Urothelium cell line (cell line): ENCODE measurements at regions not wholly inside any gene's neighbourhood (a gene's known extent, or its start where the extent isn't known, plus 50 kb on each side); places are given as distances from the start of the nearest gene placed in this dataset.

ENCODE experiments used
- DNase-seq: peaks from one replicate; pipeline ENCODE4 v3.0.0; 2011; ENCODE audit warnings: low spot score, mixed read lengths
- FAIRE-seq: peaks from 2 replicates; lab custom pipeline; 2011; peaks lifted over from hg19 to GRCh38; lab: Jason Lieb, UNC

DNA sequence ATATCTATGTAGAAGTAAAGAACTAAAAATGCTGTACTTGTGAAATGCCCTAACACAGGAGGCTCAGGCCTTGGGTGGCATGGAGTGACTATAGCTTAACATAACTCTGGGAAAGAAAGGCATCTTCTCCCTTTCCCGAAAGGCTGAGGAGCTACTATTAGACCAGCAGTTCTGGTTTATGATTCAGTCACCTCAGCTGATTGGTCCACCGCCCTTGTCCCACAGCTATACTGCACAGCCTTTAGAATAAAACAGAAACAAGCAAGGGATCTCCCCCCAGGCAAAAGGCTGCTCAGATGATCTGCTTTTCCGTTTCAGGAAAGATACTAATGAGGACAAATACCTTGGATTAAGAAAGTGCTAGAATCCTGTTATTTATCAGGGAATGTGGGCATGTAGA is 171.3 kb downstream of the SNCA start:
- FAIRE-seq, result no peak
- no peak for DNase-seq

DNA sequence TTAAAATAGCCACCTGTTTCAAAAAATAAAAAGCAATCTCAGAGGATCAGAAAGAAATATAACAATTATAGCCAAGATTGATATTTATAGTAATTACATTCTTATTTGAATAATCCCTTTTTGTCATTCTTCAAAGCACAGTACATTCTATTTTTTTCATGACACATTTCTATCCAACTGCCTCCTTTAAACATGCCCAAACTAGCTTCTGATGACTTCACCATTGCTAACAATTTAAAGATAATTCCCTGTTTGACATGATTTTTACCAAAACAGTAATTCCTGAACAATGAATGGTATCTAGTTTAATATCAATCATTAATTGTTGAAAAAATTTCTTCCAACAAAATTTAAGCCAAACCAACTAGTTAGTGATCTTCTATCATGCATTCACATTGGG is 172.4 kb downstream of the SNCA start:
- no peak for FAIRE-seq
- no peak for DNase-seq

DNA sequence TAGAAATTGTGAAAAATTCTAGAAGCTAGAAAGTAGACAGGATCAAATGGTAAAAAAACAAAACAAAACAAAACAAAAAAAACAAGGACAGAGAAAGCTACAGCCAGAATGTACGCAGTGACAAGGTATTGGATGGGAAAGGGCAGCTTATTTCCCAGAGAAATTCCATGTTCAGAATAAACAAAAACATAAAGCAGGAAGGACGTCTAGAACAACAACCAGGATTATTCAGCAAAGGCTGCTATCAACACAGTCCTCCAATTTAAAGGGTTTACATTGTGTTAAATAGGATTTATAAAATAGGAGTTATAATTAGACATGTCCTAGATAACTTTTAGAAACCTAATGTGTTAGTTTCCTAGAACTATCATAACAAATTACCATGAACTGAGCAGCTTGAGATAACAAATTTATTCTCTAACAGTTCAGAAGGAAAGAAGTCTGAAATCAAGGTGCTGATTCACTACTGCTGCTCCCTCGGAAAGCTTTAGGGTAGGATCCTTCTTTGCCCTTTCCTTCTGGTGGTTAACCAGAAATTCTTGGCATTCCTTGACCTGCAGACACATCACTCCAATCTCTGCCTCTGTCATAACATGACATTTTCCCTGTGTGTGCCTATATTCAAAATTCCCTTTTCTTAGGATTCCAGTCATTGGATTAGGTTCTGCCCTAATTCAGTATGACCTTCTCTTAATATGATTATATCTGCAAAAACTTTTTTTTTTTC is 175.6 kb downstream of the SNCA start:
- DNase-seq (peak; percentile 67), FAIRE-seq (peak; percentile 42)

DNA sequence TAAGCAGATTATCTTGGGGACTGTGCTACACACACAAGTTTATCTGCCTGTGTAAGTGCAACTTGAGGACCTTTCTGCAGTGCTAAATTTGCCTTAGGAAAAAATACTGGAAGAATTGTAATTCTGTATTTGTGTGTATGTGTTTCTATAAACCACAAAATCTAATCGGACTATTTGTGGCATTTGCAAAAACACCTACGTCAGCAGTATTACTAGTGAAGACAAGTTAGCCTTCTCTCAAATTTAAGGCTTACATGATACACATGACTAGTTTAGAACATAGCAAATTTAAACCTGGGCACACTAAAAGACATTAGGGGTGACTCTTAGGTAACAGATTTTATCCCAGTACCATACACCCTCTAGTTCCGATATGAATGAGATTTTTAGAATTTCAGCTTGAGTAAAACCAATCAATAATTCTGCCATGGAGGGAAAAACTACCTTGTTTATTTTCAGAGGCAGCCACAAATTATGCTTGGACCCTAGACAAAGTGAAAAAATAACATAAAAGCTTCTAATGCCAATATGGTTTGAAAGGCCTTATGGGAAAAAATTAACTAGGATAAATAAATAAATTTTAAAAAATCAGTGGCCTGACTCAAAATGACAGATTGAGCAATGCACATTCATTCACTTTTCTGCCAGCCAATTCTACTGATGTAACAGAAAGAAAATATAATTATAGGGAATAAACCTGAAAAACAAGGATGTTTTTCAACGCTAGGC is 176.4 kb downstream of the SNCA start:
- FAIRE-seq (no peak), DNase-seq (no peak)

DNA sequence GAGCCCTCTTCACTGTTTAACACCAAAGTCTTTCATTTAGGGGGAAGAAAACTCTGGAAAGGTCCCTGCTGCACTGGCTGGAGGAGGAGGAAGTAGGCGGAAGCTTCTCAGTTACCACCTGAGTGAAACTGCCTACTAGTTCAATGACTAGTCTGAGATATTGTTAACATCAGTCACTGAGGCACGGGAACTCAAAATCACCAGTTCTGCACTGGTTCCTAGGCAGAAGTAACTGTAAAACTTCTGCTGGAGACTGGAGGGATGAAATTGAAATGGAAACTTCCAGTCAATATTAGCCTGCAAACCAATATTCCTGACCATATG is 178.3 kb downstream of the SNCA start:
- FAIRE-seq, result no peak
- DNase-seq, result no peak

DNA sequence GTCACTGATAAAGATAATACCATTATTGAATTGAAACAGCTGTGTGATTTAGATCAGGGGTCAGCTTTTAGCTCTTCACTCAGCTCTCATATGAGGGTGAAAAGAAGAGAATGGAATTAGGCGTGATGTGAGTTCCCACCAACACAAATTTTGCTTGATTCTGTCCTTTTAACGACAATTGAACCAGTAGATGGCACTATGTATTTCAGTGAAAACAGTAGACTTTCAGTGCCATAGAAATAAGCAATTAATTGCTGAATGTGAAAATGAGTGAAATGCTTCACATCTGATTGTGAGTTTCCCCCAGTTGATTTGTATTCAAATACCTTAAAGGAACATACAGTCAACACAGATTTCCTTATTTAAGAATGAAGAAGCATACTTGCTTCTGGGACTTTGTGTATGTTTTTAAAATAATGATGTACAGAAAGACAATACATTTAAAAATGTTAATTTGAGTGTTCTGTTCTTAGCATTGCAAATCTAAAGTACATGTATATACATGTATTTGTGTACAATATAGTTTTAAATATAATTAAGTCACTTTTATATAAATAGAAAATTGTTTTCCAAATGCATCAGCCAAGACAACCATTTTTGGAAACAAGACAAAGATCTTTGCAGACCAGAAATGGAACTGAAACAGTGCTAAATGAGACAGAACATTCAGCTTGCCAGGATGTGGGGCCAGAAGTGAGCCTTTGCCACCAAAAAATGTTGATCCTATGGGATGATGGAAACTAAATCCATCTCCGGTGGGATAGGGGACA is 178.8 kb downstream of the SNCA start:
- no peak for DNase-seq
- no peak for FAIRE-seq

DNA sequence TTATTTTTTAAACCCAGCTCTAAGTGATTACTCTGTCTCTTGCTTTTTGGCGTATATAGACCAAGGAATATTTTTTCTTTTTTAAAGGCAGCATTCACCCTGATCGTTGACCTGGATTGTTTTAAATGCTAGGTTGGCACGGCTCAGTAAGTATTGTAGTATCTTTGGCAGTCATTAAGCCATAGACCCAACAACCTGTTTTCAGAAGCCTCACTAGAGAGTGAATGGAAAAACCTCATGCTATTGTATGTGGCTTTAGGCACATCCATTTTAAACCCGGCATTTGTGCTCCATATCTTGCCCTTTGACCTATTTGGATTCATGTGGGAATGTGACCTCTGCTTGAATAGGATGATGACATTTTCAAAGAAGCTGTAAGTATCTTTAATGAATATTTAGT is 183.9 kb downstream of the SNCA start:
- FAIRE-seq (no peak), DNase-seq (no peak)

DNA sequence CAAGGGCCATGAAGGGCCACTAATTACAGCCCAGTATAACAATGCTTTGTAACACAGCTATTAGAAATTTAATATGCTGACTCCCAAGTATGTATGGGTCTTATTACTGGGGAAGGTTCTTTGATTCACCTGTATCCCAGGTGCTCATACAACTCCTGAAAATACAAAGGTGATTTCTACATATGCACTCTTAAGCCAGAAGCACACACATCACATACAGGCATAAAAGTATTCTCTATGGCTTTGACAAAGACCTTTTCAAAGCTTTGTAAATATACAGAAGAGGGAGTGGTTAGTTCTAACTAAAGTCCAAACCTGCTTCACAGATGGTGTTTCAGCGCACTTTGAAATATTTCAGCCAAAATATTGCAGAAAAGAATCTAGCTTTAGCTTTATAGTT is 191.5 kb downstream of the SNCA start:
- DNase-seq (no peak), FAIRE-seq (no peak)

DNA sequence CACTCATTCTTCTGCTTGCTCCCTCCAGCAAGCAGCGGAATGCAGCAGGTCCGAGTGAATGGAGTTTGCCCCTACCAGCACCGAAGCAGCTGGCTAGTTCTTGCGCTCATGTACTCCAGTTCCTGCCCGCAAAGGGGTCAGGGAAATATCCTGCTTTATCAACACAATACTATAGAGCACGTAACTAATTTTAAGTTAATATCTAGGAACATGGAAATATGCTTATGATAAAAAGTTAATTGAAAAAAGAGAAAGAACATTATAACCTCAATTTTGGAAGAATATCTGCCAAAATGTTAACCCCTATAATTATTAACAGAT is 195.6 kb downstream of the SNCA start:
- FAIRE-seq, result no peak
- no peak for DNase-seq

DNA sequence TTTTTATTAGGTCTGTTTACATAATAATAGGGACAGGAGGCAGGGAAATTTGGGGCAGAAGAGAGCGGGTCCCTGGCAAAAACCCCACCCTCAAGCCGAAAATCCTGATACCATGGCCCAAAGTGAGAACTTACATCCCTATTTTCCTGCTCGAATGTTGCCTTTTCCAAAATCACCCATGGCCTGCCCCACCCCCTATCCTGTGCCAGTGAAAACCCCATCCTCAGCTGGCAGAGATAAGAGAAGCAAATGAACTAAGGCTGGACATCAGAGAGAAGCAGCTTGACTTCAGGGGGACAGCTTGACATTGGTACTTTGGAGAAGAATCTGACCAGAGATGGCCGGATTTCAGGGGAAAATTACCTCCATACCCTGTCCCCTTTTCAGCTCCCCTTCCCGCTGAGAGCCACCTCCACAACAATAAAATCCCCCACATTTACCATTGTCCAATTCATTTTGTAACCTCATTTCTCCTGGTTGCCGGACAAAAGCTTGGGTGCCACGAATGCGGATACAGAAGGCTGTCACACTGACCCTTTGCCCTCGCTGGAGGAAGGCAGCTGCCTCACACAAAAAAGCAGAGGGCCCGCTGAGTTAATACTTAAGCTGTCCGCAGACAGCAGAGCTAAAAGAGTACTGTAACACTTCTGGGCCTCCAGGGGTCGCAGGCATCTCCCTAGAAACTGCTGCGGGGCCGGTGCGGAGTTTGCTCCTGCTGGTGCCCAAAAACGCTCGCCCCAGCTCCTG is 196.2 kb downstream of the SNCA start:
- no peak for FAIRE-seq
- DNase-seq, result peak; percentile 13

DNA sequence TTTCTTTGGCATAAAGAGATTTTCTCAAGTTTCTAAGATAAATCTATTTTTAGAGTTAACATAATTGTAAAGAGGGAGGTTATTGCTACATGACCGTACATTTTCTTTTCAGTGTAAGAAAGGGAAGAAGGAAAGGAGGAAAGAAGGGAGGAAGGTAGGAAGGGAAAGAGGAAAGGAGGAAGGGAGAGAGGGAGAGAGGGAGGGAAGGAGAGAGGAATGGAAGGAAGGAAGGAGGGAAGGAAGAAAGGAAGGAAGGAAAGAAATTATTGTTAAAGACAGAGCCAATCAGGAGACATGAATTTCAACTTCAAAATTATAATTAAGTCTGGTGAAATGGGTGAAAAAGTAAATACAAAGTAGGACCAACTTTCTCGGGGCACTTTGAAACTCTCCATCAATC is 197.6 kb downstream of the SNCA start:
- DNase-seq (no peak), FAIRE-seq (no peak)

DNA sequence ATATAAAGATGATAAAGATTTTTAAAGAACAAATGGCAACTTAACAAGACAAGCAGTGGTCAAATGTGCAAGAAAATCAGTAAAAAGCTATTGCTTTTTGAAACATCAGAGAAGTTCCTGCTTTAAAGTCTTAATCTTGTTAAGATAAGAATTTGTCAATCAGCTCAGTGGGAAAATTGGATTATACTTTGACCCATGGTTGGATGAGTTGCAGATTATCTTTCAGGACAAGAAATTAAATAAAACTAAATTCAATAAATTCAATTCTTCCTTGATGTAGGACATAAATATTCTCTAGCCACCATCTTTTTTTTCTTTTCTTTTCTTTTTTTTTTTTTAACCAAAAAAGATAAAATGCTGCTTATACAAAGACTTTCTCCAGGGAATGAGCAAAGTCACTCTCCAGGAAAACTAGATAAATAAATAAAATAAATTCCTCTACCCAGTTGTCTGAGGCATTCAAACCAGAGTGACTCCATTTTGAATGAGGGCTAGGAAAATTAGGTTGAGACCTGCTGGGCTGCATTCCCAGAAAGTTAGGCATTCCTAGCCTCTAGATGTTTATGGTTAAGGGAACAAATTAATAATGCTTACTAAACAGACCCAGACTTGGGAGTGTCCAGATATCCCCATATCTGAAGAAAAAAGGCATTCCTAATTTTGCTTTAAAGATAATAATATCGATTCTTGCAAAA is 211.2 kb downstream of the SNCA start:
- FAIRE-seq (no peak), DNase-seq (no peak)

DNA sequence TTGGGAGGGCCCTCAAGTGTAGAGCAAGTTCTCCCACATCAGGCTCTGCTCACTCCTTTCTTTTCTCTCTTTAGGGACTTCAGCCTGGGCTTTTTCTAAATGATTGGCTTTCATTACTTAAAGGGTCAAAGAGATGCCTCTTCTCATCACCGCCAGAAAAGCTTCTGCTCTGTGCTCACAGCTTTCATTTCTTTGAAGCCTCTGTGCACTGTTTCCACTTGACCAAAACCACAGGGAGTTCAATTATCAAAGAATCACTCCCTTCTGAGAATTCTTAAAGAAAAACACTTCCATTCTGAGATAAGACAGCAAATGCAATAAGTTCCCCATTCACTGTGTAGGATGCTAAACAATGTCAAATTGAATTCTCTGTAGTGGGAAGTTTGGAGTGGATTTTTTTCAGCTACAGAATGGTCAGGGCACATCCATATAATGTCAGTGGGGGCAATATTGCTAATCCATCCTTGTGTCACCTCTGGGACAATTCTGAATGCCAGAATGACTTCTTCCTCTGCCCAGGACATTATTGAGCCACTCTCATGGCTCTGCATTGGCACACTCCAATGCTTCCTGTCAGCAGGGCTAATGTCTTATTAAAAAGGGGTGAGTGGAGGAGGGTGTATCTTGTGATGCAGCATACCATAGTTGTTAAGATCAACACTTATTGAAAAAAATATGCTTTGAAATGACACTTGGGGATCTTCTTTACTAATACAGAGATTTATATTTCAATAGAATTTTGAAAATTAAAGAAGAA is 217.6 kb downstream of the SNCA start:
- FAIRE-seq, result no peak
- DNase-seq, result no peak

DNA sequence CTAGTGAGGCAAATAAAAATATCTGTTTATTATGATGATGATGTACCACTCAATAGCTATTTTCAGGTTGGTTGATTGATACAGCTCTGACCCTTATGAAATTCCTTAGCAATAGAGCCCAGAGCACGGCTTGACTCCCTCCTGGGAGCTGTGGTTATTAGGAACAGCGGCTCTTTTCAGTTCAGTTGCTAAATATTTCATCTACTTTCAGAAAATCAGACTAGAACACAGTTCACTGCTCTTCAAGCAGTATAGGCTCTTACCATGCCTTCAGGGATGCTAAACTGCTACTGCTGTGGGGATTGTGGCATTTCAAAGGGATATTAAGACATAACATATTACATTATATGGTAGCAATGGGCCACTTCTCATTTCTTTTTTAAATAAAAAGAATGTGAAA is 218.8 kb downstream of the SNCA start:
- FAIRE-seq, result no peak
- DNase-seq, result no peak

DNA sequence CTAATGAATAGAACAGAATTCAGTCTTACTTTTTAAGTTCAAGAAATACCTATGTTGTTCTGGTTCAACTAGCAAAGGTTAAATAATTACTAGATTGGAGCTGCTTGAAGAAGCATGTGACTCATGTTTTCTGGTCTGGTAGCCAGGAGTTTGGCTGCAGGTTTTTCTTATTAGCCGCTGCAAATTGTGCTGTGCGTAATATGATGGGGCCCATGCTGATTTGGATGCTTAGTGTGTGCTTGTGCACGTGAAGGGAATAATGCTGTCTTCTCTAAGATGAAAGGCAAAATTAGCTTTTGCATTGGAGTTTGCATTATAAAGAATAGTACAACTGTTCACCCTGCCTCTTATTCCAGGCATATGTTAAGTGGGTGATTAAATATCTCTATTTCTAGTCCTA is 219.6 kb downstream of the SNCA start:
- no peak for FAIRE-seq
- DNase-seq, result no peak

DNA sequence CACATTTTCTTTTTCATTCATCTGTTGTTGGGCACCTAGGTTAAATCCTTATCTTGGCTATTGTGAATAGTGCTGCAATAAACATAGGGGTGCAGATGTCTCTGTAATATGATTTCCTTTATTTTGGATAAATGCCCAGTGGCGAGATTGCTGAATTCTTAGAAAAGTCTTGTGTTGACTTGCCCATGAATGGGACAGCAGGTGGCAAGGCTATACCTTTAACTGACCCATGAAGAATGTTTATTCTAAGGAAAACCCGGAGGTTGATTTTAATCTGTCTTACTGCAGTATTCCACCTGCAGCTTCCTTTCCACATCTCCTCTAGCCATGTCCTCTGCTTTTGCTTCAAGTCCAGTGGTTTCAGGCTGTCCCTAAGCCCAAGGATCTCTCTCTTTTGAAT is 220.6 kb downstream of the SNCA start:
- FAIRE-seq, result no peak
- DNase-seq, result no peak

DNA sequence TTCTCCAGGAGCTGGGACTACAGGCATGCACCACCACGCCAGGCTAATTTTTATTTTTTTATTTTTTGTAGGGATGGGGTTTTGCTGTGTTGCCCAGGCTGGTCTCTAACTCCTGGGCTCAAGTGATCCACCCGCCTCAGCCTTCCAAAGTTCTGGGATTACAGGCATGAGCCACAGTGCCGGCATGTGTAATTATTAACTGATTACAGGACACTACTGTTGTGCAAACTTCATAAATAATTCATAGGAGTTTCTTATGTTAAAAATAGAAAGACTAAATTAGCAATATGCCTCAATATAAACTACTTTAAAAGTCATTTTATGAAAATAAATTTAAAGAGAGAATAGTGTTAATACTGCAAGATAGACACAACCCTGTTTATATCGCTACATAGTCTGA is 221.9 kb downstream of the SNCA start:
- no peak for DNase-seq
- no peak for FAIRE-seq

DNA sequence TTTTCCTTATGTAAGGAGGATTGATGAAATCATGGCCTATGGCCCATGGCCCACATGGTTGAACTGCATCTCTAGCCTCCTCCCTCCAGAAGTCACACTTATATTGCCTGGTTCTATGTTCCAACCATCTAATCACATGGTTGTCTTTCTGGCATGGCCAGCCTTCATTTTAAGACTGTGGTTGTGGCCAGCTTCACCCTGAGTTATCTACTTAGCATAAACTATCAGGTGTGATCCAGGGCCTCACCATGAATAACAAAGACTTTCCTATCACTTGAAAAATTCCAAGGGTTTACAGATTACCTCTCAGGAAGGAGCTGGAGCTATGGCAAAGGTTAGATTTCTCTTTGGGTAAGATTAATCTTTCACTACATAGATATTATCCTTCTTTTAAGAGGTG is 222.8 kb downstream of the SNCA start:
- DNase-seq (no peak), FAIRE-seq (no peak)

DNA sequence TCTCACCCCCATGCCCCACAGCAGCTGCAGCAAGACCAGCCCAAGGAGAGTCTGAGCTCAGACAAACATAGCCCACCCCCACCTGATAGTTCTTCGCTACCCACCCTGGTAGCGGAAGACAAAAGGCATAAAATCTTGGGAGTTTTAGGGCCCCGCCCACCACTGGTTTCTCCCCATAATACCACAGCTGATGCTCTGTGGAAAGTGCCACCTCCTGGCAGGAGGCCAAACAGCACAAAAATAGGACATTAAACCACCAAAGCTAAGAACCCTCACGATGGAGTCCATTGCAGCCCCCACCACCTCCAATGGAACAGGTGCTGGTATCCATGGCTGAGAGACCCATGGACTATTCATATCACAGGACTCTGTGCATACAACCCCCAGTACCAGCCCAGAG is 226.7 kb downstream of the SNCA start:
- FAIRE-seq, result no peak

DNA sequence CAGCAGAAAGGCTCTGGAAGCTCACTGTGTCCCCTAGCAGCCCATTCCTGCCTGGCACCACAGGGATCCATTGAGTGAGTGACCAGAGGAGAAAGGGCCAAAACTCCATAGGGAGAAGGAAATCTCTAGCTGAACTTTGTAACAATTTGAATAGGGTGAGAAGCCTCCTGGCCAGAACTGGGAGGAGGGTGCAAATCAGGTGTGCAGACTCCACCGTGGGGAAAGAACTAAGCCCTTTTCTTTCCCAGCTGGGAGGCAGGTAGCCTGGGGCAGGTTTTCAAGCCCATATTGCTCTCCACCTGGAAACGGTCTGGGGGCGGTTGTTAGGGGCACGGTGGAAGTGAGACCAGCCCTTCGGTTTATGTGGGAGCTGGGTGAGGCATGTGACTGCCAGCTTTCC is 227.2 kb downstream of the SNCA start:
- DNase-seq (no peak), FAIRE-seq (no peak)

More for the DNA sequence above, 226.7 kb downstream of the SNCA start:
- no peak for DNase-seq
